ENCODE measurements at regions not wholly inside any gene's neighbourhood (a gene's known extent, or its start where the extent isn't known, plus 50 kb on each side); places are given as distances from the start of the nearest gene placed in this dataset.

DNA sequence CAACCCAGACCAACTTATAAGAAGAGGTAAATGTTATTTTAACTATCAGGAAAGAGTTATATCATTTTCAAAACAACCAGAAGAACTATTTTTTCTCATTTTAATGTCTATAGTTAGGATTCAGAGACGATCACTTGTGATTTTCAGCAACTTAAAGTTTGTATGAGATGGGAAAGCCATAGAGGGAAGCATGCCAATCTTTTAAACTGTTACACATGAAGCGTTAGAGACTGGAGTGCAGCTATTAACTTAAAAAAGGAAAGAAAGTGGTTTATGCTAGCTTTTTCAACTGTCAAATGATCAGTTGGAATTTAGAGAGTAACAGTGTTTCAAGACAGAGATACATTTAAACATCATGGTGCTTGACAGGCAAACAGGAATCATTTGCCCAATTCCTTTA, 91.7 kb upstream of the LPP start:
- TF ChIP-seq, protein P1, sequence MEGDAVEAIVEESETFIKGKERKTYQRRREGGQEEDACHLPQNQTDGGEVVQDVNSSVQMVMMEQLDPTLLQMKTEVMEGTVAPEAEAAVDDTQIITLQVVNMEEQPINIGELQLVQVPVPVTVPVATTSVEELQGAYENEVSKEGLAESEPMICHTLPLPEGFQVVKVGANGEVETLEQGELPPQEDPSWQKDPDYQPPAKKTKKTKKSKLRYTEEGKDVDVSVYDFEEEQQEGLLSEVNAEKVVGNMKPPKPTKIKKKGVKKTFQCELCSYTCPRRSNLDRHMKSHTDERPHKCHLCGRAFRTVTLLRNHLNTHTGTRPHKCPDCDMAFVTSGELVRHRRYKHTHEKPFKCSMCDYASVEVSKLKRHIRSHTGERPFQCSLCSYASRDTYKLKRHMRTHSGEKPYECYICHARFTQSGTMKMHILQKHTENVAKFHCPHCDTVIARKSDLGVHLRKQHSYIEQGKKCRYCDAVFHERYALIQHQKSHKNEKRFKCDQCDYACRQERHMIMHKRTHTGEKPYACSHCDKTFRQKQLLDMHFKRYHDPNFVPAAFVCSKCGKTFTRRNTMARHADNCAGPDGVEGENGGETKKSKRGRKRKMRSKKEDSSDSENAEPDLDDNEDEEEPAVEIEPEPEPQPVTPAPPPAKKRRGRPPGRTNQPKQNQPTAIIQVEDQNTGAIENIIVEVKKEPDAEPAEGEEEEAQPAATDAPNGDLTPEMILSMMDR (IDR thresholded peaks at IDR 0.05) = no peak
- no peak for TF ChIP-seq EZH2 (IDR thresholded peaks at IDR 0.05; ENCODE audit: borderline replicate concordance, insufficient read depth, low read depth, low read length, poor library complexity, severe bottlenecking)

All from B cell (primary cell).